Astrocyte (in vitro differentiated cells and primary cell): ENCODE measurements at regions not wholly inside any gene's neighbourhood (a gene's known extent, or its start where the extent isn't known, plus 50 kb on each side); places are given as distances from the start of the nearest gene placed in this dataset.

ENCODE experiments used
- CTCF ChIP-seq: IDR thresholded peaks from 2 replicates; pipeline ENCODE4 v1.5.1; 2011; ENCODE audit warnings: low read depth, mild to moderate bottlenecking, inconsistent platforms, low read length, moderate library complexity; ENCODE audit not compliant: insufficient read depth
- EZH2 ChIP-seq: IDR thresholded peaks from 2 replicates; pipeline ENCODE4 v1.6.1; 2012; ENCODE audit warnings: mild to moderate bottlenecking, low read length, inconsistent platforms; ENCODE audit not compliant: insufficient read depth

DNA sequence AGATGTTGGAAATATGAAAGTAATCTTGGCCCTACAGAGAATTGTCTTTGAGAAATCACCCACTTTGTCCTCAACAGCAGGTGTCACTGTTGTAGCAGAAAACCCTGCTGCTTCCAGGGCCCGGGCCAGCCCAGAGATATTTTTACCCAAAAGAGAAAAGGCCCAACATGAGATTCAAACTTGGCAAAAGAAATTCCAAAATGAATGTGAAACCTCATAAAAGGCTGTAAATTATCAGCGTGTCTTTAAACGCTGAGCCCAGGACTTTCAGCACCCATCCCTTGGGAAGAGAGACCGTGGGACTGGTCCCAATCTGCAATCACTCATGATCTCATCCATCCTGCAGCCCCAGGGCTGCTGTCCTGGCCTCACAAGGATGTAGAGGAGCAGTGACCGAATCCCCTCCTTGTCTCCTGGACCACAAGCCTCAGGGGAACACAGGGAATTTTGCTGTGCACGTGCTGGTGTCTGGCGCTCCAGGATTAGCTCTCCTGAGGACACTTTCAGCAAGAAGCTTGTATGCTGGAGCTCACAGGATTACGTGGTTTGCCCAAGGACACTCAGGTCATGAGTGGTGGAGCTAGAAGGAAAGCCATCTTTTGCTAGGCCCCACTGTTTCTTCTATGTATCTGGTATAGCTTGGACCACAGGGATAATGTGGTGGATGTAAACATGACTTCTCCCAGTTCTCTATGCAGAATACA lies 202.1 kb downstream of the RNF144A start:
- TF ChIP-seq CTCF, result peak; percentile 66
- no peak for TF ChIP-seq EZH2
